GM20000 (cell line): ENCODE measurements at regions not wholly inside any gene's neighbourhood (a gene's known extent, or its start where the extent isn't known, plus 50 kb on each side); places are given as distances from the start of the nearest gene placed in this dataset.

Experiments used
- DNase-seq: peaks from one replicate; pipeline ENCODE4 v3.0.0; 2012; ENCODE audit warnings: low spot score
- TF ChIP-seq, protein P1 (sequence below): IDR thresholded peaks from 2 replicates; pipeline ENCODE4 v1.5.1; 2012; ENCODE audit warnings: mild to moderate bottlenecking, control low read depth; ENCODE audit errors: extremely low read depth, missing control alignments

DNA sequence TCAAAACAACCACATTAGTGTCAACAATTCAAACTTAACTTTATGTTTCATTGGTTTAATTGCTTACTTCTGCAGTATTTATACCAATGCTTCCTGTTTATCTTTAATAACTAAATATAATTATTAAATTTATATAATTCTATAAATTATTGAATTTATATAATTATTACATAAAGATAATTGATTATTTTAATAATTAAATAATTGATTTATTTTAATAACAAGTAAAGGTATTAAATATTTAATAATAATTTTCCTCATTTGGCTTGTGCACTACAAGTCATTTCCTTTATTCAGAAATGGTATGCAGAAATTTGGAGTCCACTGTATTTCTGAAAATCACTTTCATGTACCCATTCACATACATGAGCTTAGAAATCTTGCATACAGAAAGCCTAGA lies 156.2 kb upstream of the NSMCE3 start:
- TF ChIP-seq, protein P1, sequence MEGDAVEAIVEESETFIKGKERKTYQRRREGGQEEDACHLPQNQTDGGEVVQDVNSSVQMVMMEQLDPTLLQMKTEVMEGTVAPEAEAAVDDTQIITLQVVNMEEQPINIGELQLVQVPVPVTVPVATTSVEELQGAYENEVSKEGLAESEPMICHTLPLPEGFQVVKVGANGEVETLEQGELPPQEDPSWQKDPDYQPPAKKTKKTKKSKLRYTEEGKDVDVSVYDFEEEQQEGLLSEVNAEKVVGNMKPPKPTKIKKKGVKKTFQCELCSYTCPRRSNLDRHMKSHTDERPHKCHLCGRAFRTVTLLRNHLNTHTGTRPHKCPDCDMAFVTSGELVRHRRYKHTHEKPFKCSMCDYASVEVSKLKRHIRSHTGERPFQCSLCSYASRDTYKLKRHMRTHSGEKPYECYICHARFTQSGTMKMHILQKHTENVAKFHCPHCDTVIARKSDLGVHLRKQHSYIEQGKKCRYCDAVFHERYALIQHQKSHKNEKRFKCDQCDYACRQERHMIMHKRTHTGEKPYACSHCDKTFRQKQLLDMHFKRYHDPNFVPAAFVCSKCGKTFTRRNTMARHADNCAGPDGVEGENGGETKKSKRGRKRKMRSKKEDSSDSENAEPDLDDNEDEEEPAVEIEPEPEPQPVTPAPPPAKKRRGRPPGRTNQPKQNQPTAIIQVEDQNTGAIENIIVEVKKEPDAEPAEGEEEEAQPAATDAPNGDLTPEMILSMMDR: no peak
- DNase-seq: no peak

DNA sequence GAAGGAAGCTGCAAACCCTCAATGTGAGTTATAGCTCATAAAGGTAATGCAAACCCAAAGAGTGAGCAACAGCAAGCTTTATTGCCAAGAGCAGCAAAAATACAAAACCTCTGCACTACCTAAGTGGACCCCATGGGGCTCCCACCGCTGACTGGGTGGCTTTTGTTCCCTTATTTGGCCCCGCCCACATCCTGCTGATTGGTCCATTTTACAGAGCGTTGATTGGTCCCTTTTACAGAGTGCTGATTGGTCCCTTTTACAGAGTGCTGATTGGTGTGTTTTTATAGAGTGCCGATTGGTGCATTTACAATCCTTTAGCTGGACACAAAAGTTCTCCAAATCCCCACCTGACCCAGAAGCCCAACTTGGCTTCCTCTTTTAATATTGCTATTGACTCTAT lies 154.5 kb upstream of the NSMCE3 start:
- DNase-seq: no peak
- TF ChIP-seq, protein P1: no peak

DNA sequence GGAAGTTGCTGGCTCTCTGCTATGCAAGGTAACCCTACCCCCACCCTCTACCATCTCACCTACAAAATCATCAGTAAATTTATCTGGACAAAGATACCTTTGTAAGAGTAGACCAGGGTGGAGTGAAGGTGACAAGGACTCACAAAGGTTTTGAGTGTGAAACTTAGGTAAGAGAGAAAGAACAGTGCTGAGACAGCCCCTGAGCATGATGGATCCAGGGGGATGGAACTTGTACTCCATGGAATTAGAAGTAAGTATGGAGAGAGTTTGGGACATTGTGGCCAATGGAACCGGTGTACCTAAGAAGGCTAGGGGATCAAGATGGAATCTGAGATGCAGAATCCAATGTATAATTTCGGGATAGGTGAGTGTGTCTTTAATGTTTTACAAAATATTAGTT lies 153.0 kb upstream of the NSMCE3 start:
- no peak for DNase-seq
- TF ChIP-seq, protein P1: no peak

DNA sequence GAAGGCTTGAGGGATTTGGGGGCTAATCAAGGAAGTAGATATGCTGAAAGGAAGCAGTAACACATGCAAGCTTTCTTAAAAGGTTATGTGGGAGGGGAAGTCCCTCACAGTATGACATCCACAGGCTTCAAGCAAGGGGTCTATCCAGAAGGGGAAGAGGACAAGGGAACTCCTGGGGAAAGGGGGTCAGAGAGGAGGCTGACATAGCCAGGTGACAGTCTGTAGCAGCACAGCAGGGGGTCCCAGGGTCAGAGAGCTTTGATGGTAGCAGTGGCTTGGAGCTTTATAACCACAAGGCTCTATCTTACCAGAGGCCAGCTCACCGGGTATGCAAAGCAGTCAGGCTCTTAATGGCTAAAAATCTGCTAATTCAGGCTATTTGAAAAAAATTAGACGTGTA lies 150.6 kb upstream of the NSMCE3 start:
- TF ChIP-seq, protein P1: no peak
- DNase-seq: no peak

DNA sequence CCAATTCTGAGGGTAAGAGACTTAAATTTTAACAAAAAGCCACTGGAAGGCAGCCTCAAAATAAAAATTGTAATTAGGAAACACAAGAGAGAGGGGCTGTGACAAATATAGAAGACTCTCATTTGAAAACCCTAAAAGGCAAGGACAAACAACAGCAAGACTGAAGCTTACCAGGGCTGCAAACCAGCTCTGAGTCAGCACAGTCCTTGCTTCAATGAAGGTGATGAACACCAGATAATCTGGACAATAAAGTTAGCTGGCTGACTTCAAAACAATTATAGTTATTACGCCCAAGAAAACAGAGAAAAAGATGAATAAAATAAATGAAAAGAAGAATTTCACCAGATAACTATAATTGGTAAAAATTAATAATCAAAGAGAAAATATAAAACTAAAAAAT lies 149.3 kb upstream of the NSMCE3 start:
- TF ChIP-seq, protein P1: no peak
- no peak for DNase-seq

DNA sequence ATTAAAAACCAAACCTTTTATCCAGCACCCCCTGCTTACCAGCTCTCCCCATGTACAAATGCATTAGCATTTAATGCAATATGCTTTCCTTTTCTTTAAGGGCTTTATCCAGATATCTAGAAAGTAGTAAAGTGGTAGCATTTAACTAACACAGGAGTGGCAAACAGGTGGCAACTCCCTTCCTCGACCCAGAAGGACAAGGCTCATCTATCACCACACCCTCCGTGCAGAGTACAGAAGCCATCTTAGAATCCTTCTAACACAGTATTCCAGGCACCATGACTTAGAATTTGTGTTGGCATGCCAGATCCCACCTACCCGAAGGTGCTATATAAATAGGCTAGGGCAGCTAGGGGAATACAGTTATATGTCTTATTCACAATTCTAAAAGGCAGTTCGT lies 148.6 kb upstream of the NSMCE3 start:
- TF ChIP-seq, protein P1: no peak
- no peak for DNase-seq

DNA sequence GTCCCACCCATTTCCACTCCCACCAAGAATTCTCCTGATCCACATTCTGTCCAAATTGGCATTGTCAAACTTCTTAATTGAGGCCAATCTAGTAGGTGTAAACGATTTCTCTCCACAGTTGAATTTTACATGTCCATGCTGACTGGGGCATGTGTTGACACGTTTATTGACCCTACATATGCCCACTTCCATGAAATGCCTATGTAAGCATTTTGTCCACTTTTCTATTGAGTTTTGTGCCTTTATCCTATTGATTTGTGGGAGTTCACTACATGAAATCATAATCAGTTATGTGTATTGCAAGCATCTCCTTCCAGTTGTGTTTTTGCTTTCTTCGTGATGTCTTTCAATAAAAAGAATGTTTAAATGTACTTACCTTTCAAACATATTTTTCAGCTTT lies 141.7 kb upstream of the NSMCE3 start:
- TF ChIP-seq, protein P1: no peak
- no peak for DNase-seq
